DND-41 (cell line): ENCODE measurements at regions not wholly inside any gene's neighbourhood (a gene's known extent, or its start where the extent isn't known, plus 50 kb on each side); places are given as distances from the start of the nearest gene placed in this dataset.
"Not testable (repeated sequence)": the region's sequence is repeated elsewhere in the genome, so short reads cannot be mapped to it uniquely, and the experiment has no call there.

Source experiments
- EZH2 ChIP-seq: IDR thresholded peaks from 3 replicates; pipeline ENCODE4 v1.6.1; 2012; ENCODE audit warnings: borderline replicate concordance, low read depth, mild to moderate bottlenecking, moderate library complexity, low read length, inconsistent platforms; ENCODE audit not compliant: severe bottlenecking
- TF ChIP-seq, protein P1 (sequence below): IDR thresholded peaks from 2 replicates; pipeline ENCODE4 v1.5.1; 2012; ENCODE audit warnings: borderline replicate concordance, low read length, moderate library complexity, mild to moderate bottlenecking; ENCODE audit not compliant: poor library complexity, severe bottlenecking; ENCODE audit errors: extremely low read depth

DNA sequence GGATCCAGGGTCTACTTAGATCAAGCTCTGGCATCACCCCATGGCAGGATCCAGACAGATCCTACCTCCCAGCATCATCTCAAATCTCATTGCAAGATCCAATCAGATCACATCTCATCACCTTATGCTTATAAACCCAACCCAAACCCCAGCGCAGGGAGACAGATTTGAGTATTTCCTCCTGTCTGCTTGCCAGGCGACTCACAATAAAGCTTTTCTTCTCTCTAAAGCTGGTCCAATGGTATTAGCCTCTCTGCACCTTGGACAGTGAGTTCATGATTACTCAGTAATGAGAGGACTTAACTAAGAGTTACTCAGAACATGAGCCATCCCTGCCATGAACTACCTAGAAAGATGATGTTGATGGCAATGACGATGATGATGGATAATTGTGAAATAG lies 281.7 kb downstream of the CEP170 start:
- TF ChIP-seq, protein P1, sequence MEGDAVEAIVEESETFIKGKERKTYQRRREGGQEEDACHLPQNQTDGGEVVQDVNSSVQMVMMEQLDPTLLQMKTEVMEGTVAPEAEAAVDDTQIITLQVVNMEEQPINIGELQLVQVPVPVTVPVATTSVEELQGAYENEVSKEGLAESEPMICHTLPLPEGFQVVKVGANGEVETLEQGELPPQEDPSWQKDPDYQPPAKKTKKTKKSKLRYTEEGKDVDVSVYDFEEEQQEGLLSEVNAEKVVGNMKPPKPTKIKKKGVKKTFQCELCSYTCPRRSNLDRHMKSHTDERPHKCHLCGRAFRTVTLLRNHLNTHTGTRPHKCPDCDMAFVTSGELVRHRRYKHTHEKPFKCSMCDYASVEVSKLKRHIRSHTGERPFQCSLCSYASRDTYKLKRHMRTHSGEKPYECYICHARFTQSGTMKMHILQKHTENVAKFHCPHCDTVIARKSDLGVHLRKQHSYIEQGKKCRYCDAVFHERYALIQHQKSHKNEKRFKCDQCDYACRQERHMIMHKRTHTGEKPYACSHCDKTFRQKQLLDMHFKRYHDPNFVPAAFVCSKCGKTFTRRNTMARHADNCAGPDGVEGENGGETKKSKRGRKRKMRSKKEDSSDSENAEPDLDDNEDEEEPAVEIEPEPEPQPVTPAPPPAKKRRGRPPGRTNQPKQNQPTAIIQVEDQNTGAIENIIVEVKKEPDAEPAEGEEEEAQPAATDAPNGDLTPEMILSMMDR: not testable (repeated sequence)
- not testable (repeated sequence) for TF ChIP-seq EZH2
